Stimulated activated CD8-positive, alpha-beta memory T cell treated with anti-CD3 and anti-CD28 coated beads, Interleukin-4, amount 100 ng/mL, for 48 hours (primary cell): ENCODE measurements at regions not wholly inside any gene's neighbourhood (a gene's known extent, or its start where the extent isn't known, plus 50 kb on each side); places are given as distances from the start of the nearest gene placed in this dataset.
"Not testable (repeated sequence)": the region's sequence is repeated elsewhere in the genome, so short reads cannot be mapped to it uniquely, and the experiment has no call there.

Experiments
- DNase-seq: peaks from one replicate; pipeline ENCODE4 v3.0.0-alpha.2; 2020

- DNase-seq = no peak
These were observed 50.0 kb upstream of the RASGRP1 start for GRCh38 chr15:38614621-38615020.

DNA sequence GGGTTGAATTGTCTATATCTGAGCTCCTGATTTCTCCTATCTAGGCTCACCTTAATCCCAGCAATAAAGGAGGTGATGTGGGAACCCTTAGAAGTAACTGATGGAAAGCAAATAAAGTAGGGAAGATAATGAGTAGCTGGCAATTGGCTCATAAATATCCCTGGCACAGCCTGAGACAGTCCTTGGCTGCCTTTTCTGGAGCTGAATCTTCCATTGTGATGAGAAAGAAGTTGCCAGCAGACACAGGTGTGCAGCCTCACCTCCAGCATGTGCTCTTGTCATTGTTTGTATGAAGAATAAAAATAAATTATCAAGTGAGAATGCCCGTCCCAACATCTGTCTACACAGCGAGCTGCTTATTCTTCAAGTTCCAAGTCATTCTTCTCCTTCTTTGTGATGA, 53.2 kb upstream of the RASGRP1 start:
- no peak for DNase-seq

DNA sequence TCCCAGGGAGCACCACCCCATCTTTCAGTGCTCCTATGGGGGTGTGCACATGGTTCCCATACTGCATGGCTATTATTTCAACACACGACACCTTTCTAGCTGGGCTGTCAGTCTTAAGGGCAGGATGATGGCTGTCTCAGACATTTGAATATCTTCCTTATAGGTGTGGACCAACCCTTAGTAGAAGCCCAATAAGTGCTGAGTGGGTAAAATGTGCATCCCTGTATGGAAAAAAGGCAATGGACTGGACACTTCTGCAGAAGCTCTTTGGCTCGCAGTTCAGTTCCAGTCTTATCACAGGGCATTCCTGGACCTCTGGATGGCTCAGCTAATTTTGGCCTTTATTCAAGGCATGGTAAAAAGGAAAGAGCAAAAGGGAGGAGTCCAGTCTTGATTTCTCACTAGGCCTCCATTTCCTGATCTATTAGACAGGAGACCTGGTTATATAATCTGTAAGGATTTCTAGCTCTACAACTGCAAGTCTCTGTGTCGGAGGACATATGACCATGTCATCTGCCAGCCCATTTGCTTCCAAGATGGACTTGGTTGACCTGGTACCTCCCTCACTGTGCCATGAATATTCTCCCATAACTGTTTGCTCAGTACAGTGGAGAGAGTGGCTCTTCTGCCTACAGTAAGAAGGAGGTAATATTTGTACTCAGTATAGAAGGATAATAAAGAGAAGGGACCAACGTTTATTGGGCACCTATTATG, 53.8 kb upstream of the RASGRP1 start:
- DNase-seq = no peak

DNA sequence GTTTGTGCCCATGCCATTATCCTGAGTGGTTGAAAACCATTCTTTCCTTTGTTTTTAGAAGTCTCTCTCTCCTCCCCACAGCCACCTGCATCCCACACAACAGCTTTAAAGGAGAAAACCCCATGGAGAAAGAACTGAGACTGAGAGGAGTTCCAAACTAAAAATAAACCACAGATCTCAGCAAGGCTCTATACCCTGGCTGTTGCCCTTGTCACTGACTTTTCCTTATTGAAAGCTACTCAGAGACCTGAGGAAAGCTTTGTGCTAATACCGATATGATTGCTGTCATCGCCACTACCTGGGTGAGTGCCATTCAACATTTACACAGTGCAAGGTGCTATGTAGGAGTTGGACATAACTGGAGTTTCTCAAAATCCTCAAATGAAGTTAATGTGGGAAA, 55.5 kb upstream of the RASGRP1 start:
- DNase-seq = no peak

DNA sequence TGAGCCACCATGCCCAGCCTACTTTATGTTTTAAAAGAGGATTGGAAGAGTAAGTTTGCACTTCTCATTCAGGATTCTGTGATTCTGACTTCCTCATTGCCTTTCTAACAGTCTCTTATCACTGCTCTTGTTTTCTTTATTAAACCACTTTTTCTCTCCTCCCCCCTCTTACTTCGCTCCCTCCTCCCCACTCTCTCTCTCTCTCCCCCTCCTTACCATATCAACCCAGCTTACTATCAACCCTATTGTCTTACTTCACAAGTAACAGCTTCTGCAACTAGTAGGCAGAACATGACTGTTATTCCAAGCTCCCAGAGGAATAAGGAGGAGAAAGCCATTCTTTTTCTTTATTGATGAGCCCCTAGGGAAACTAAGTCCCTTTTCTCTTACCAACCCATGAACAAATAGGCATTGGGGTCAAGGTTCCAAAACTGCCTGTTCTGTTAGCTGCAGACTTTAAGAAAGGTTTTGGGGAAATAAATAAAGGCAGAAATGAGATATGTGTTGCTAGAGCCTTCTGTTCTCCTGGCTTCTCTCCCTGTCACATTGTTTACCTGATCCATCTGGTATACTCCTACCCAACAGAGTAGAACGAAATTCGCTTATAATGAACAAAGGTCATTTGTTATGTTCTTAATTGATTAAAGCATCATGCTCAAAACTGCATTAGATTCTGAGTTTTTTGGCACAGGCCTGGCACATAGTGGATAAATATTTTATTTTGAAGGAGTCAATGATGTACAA, 56.4 kb upstream of the RASGRP1 start:
- no peak for DNase-seq

- DNase-seq = no peak
These were observed 57.7 kb upstream of the RASGRP1 start for GRCh38 chr15:38622304-38622703.

GRCh38 chr15:38622908-38623307, 58.3 kb upstream of the RASGRP1 start:
- no peak for DNase-seq

DNA sequence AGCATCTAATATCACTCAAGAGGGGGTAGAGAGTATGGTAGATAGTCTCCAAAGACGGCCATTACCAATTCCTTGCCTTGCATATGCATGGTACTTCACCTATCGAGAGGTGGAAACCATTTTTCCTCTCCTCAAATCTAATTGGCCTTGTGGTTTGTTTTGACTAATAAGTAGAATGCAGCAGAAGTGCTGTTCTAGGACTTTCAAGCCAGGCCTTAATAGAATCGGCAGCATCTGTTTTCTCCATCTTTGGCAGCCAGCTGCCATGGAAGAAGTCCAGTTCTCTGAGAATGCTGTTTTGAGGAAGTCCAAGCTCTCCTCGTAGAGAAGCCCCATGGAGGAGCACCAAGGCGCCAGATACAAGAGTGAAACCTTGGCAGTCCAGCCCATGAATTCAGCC, 59.1 kb upstream of the RASGRP1 start:
- no peak for DNase-seq

DNA sequence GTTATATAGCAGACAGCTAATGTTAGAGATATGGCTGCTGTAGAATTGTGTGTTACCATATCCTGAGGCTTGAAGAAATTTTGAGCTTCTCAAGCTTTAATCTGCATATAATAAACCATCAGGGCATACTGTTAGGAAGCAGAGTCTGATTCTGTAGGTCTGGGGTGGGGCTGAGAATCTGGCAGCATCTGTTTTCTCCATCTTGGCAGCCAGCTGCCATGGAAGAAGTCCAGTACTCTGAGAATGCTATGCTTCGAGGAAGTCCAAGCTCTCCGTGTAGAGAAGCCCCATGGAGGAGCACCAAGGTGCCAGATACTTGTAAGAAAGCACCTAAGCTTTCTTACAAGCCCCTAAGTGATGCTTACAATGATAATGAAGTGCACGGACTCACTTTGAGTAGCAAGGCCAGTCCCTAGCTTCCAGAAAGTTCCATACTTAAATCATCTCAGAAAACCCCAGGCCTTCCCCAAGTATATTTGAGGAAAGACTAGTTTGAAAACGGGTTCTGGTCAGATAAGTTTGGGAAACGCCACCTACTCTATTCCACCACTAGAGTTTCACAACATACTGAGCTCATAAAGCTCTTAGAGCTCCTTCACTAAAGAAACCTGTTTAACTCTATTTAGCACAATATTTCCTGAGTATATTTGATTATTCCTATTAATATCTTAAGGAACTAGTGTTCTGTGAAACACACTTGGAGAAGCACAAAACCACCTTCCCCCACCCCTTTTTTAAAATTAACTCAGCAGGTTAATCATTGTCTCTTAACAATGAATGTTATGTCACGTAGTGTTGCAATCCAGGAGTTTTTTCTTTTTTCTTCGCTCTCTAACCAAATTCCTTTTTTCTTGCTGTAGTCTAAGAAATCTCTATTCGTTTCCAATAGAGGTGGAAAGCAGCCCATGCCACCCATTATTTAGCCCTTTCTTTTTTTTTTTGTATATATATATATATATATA, 59.9 kb upstream of the RASGRP1 start:
- DNase-seq = no peak

DNA sequence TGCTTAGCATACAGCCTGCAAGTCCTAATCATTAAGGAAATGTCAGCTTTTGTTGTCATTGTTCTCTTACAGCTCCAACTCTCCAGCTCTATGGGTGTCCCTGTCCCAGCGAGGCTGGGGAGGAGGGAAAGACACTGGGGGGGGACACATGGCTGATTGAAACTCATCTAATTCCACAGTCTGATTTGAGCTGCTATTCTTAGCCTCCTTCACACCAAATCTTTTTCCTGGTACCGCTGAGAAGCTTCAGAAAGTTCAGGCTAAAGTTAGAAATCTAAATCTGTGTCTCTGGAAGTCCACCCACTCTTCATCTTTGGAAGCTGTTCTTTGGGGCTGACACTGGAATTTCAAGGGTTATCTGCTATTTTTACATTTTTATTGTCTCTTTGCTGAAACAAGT, 61.3 kb upstream of the RASGRP1 start:
- DNase-seq = no peak

DNA sequence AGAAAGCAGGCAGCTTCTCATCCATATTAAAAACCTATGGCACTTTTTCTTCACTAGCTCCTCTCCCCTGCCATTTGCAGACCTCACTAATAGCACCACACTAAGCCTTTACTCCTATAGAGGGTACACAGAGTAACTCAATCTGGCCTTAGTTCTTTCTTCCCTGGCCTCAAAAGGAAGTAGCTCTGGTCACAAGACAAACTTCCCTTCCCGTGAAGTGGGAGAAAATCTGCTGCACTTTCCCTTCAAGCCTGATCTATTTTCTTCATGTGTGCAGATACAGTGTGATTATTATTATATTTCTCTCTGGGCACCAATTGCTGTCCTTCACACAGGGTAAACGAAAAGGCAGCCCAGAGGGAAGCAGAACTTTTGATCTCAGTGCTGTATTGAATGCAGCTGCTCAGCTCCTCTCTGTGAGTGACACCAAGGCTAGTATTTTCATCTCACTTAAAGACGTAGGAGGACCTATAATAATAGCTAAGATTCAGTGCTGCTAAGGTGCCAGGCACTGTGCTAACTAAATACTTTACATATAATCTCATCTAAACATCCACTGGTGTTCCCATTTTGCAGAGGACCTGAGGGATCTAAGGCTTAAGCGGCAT, 61.9 kb upstream of the RASGRP1 start:
- DNase-seq = no peak

DNA sequence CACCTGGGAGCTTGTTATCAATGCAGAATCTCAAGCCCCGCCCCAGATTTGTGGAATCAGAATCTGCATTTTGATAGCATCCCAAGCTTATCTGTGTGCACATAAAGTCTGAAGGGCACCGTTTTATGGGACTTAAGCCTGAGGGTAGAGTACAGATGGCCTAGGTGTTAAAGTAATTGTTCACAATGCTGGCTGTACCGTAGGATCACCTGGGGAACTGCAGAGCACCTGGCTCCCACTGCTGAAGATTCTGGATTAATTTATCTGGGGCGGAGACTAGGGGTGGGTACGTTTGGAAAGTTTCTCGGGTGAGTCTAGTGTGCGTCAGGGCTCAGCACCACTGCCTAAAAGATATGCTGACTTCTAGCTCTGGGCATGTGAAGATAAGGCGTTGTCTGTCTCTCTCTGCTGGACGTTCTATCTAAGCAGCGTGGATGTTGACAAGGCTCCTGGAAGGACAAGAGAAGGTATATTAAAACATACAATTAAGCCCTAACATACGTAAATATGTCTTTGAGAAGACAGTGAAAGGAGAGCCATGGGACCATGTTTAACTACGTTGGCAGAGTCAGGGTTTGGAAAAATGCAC, 63.2 kb upstream of the RASGRP1 start:
- no peak for DNase-seq

- no peak for DNase-seq
These were observed 66.8 kb upstream of the RASGRP1 start for GRCh38 chr15:38631119-38632075.

- DNase-seq = no peak
These were observed 70.6 kb upstream of the RASGRP1 start for GRCh38 chr15:38635170-38635569.

DNA sequence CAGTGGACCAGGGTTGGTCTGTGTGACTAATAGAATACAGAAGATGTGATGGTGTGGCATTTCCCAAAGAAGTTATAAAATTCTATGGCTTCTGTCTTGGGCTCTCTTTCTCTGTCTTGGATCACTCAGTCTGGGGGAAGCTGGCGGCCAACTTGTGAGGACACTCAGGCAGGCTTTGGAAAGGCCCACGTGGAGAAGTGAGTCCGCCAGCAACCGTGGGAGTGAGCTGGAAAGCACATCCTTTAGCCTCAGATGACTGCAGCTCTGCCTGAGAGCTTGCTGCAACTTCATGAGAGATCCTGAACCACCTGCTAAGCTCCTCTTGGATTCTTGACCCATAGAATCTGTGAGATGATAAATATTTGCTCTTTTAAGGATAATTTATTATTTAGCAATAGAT, 72.0 kb upstream of the RASGRP1 start:
- DNase-seq = no peak

- DNase-seq = no peak
These were observed 73.5 kb upstream of the RASGRP1 start for GRCh38 chr15:38638126-38638525.

GRCh38 chr15:38638811-38639210, 74.2 kb upstream of the RASGRP1 start:
- DNase-seq = no peak

- DNase-seq = no peak
These were observed 78.2 kb upstream of the RASGRP1 start for GRCh38 chr15:38642689-38643270.

GRCh38 chr15:38644353-38644752, 79.7 kb upstream of the RASGRP1 start:
- not testable (repeated sequence) for DNase-seq

DNA sequence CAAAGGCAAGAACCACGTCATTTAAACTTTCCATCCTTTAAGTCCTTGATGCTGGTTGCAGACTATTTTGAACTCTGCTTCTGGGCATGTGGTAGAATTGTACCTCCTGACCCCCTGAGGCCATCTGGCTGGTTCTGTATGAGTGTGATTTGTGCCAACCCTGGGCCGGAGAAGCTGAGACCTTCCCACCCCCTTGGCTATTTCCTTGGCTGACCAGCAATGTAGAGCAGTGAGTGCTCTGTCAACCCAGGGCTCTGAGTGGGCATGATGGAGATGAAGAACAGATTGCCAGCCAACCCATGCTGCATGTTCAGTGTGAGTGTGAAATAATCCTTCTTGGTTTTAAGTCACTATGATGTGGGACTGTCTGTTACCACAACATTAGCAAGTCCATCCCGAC, 82.1 kb upstream of the RASGRP1 start:
- DNase-seq = no peak

GRCh38 chr15:38647683-38648082, 83.1 kb upstream of the RASGRP1 start:
- DNase-seq = no peak
